GM19324 (cell line): ENCODE measurements at regions not wholly inside any gene's neighbourhood (a gene's known extent, or its start where the extent isn't known, plus 50 kb on each side); places are given as distances from the start of the nearest gene placed in this dataset.

ENCODE experiments used
- ATAC-seq: cut with Tn5 transposase; IDR thresholded peaks from one replicate; pipeline ENCODE4 v1.9.1; 2021; ENCODE audit warnings: mild to moderate bottlenecking, moderate library complexity; ENCODE audit not compliant: unreplicated experiment, low FRiP score

DNA sequence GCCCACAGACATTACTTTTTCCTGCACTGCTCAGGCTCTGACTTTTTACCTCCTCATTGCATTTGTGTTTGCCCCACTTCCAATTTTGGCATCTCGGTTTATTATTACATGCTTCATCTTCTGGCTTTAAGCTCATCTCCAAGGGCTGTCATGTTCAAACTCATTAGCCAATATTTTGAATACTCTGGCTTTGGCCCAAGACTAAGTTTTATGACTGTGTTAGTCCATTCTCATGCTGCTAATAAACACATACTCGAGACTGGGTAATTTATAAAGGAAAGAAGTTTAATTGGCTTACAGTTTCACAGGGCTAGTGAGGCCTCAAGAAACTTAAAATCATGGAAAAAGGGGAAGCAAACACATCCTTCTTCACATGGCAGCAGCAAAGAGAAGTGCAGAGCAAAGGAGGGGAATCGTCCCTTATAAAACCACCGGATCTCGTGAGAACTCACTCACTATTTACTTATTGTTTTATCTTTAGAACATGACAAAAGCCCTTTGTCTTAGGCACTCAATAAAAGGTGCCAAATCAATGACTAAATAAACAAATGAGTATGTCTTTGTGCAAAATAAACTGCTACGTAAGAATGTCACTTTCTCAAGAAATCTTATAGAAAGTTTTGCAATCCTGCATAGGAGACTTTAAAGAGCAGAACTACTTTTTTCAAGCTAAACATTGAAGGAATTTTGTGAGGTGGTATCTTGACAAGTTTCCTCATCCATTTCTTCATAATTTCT, 233.4 kb upstream of the SPRY2 start:
- no peak for ATAC-seq

DNA sequence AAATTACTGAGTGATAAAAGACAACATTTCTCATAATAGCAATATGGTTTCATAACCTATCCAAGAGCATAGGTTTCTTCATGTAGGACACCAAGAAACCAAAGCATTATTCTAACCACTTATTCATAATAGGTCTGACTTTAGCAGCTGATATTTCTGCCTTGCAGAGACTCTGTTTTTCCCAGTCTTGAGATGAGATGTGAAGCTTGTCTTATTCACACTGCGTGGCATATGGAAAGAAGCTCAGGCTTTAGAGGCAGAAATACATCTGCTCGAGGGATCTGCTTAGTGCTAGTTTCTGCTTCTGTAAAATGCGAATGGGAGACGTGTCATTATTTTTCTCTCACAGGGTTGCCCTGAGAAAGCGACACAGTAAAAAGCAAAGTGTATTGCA, 232.0 kb upstream of the SPRY2 start:
- no peak for ATAC-seq

GRCh38 chr13:80572308-80572922, 231.5 kb upstream of the SPRY2 start:
- no peak for ATAC-seq

DNA sequence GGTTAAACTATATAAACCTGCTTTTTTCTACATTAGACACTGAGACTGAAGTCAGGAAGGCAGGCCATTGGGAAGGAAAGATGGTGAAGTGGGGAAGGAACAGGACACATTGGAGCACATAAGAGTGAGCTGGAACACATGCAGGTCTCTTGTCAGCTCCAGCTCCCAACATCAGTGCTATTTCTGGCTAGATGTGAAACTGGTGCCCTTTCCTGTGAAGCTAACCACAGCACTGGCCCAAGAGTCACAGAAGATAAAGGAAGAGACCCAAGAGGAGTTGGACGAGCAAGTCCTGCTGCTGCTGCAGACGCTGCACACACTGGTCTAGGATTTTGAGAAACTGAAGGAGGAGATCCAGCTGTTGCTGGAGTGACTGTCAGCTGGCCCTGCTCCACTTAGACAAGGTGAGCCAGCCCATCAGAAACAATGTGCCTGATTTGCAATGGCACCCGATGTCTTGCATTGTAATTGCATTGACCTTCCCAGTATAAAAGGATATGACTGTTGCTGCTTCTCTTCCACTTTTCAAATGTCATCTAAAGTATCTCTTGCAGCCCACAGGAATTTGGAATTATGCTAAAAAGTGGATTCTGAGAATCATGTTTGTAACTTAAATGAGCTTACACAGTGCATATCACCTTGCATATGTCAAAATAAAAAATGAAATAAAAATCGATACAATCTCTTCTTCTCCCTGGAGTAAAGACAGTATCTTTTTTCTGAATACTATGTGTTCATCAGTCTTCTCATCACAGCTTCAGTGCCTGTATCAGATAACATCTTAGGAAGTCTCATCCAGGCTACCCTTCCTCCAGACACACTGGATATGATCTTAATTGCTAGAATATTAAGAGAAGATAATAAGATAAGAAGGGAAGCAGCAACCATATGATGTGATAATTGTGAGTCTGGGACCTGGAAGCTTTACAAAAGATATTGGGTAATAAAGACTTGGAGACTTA, 230.7 kb upstream of the SPRY2 start:
- ATAC-seq: no peak

DNA sequence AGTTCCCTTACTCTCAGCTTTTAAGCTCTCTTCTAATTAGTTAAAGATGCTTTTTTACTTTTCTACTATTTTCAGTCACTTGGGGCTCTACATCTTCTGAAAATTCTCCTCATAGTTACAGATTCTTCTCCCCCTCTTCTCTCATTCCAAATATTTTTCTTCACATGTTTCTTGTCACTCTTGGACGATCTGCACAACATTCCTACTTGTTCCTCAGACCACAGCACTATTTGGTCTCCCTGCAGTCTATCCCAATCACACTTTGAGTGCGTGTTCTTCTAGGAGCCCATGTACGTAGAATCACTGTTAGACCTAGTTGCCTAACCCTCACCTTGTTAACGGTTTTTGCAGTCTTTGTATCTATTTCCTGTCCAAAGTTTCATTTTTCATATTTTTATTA, 222.5 kb upstream of the SPRY2 start:
- no peak for ATAC-seq

- ATAC-seq: no peak
These were observed 221.7 kb upstream of the SPRY2 start for GRCh38 chr13:80562433-80563156.

DNA sequence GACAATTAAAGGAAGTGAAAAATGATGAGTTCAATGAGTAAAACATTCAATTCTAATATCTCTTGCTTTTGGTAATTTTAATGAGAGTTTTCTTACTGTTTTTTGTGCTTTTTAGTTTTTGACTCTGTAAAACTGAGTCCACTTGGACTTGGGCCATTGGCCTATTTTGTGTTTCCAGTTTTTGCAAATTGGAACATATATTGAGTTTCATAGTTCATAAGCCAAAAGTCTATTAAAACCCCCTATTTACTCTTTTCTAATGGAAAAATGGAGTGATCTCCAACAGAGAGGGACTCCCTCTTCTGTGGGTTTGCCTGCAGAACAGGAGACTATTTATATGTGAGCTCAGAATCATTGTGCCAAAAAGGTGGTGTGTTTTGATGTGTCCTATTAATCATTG, 219.7 kb upstream of the SPRY2 start:
- ATAC-seq: no peak

GRCh38 chr13:80559944-80560343, 219.0 kb upstream of the SPRY2 start:
- no peak for ATAC-seq

DNA sequence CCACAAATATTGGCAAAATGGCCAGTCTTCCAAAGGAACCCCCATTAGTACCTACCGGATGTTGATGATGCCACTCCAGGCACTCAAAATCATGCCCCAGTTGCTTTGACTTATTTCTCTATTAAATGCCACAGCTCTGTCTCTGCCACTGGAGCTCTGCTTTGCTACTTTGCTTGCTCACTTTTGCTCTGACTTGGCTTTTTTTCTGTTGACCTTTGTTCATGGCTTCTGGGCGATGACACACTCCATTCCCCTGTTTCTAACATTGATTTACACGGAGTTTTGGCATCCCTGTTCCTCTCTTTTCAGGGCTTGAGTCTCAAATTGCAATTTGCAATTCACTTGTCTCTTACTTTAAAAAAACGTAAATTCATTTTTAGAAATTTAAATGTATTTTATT, 217.1 kb upstream of the SPRY2 start:
- no peak for ATAC-seq

- no peak for ATAC-seq
These were observed 215.1 kb upstream of the SPRY2 start for GRCh38 chr13:80555796-80556678.

- no peak for ATAC-seq
These were observed 212.0 kb upstream of the SPRY2 start for GRCh38 chr13:80552851-80553440.

GRCh38 chr13:80551650-80552497, 210.9 kb upstream of the SPRY2 start:
- no peak for ATAC-seq

DNA sequence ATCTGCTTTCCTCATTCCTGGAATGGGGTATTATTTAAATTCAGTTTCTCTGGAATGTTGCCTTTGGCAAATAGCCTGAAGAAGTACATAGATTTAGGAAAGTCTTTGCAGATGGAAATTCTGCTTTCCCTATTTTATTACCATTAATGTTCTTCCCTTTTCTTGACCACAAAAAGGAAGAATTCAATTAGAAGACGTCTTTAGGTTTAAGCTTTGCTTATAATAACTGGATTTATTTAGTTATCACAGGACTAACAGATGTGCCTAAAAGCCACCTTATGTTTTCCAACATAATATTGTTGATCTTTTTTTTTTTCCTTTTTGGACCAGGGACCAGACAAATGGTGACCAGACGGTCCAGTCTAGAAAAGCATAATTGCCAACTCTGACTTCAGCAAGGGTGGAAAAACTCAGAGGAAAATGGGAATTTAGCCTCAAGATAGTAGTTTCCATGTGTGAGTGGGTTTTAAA, 210.1 kb upstream of the SPRY2 start:
- ATAC-seq: no peak

- ATAC-seq: no peak
These were observed 208.0 kb upstream of the SPRY2 start for GRCh38 chr13:80548915-80549314.

- no peak for ATAC-seq
These were observed 207.2 kb upstream of the SPRY2 start for GRCh38 chr13:80547885-80548825.

- ATAC-seq: no peak
These were observed 206.4 kb upstream of the SPRY2 start for GRCh38 chr13:80547341-80547740.

GRCh38 chr13:80533175-80533574, 192.2 kb upstream of the SPRY2 start:
- ATAC-seq: no peak
